Left lobe of liver (tissue), 2 donors: ENCODE measurements at regions not wholly inside any gene's neighbourhood (a gene's known extent, or its start where the extent isn't known, plus 50 kb on each side); places are given as distances from the start of the nearest gene placed in this dataset.

ENCODE experiments used
- ATAC-seq: fragments of 200-7000 bp; cut with Tn5 transposase; one replicate; pipeline ENCODE4 v1.9.1; 2020; ENCODE audit warnings: mild to moderate bottlenecking, moderate library complexity
- DNase-seq: peaks from one replicate; pipeline ENCODE4 v3.0.0-alpha.2; 2020; ENCODE audit warnings: low spot score
- donor health status: DM: no; HTN: no; CAD: no; lungs with moderate emphysema.
- donor health status: DM: no; HTN: yes; CAD: no.

DNA sequence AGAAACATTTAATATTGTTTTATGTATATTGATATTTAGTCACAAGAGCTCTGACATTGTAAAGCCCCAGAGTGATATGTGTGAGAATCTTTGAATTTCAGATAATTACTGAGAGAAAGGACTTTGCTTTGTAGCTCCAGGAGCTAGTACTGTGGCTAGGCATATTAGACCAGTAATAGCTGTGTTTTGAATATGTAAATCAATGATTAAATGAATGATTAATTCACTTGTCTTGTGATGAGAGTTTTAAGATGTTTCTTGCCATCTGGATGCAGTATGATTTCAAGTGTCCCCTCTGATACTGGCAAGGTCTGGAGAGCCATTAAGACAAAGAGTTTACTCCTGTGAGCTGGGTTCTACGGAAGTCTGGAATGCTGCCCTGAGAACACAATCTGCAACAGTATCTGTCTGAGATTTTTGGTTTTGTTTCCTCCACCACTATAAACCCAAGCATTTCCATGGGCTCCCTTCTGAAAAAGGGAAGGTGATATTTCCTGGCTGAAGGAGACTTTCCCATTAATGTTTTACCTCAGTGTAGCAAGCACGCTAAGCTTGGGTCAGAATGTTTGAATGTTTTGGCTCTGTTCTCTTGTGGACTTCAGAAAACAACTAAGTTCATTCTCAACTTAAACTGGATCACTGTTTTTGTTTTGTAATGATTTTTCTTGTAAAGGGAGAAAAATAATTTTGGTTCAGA lies 61.3 kb upstream of the BICC1 start:
- peak; percentile 93 for ATAC-seq
- no peak for DNase-seq

DNA sequence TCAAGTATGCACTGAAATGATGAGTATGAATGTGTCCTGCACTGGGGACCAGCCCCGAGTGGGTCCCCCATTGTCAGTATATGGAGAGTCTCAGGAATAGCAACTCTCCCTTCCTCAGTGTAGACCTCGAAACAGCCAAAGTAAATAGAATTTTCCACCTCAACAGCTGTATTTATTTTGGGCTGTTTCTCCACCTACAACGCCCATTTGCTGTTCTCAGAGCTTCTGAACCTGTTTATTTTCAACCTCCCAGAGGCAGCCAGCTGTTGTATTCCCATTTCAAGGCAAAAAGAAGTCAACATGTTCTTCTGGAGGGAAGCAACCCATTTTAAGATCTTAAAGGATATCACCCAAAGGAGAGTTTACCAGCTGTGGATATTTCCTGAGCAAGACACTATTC lies 59.6 kb upstream of the BICC1 start:
- DNase-seq: no peak

DNA sequence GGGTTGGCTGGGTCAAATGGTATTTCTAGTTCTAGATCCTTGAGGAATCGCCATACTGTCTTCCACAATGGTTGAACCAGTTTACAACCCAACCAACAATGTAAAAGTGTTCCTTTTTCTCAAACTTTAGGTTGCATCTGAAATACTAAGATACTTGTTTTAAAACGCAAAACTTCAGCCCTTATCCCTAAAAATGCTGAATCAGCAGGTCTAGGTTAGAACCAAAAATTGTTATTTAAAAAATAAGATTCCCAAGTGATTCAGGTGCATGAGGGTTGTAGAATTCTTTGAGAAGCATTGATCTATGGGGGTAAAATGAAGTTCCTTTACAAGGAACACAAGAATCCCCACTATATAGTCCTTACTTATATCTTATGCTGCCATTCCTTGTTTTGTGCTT lies 56.5 kb upstream of the BICC1 start:
- DNase-seq: no peak
- ATAC-seq: no peak

More for the DNA sequence above, 59.6 kb upstream of the BICC1 start:
- no peak for ATAC-seq

DNA sequence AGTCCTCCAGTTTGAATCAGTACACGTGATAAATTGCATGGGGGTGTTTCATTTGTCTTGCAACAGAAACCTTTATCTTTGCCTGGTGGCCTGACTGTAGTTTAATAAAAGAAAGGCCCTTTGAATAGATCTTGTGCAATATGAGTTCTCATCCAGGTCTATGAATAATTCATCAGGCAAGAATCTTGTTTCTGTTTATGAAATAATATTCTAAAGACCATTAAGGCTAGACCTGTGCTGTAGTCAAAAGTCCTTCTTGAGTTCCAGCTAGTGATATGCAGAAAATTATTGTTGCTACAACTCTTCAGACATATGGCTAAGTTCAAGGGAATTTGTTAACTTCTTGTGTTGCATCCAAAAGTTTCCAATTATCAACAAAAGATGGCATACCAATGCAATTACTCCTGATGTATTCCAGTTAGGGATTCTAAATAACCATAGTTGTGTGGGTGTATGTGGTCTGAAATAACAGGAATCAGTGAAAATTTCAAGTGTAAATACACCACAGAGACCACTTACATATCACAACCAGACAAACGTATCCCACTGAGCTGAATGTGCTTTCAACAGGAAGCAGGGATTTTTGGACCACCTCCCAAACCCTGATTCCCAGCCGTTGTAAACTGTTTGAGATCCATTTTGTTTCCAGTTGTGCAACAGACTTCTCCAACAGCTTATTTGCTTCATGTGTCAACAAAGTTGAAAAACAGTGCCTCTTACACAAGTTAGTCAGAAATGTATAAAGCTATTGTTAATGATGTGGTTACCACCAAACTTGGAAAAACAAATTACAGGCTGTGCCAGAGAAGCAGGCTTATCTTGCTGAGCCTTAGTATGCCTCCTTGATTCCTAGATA lies 54.7 kb upstream of the BICC1 start:
- ATAC-seq (no peak), DNase-seq (no peak)

DNA sequence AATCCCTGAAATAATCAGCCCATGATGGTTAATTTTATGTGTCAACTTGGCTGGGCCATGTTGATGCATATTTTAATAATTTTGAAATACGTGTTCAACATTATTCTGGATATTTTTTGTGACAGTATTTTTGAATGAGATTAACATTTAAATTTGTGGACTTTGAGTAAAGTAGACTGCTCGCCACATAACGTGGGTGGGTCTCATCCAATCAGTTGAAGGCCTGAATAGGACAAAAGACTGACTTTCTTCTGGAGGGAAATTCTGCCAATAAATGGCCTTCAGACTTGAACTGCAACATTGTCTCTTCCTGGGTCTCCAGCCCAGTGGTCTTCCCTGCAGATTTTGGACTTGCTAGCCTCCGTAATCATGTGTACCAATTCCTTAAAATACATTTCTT lies 53.6 kb upstream of the BICC1 start:
- ATAC-seq: no peak
- no peak for DNase-seq

DNA sequence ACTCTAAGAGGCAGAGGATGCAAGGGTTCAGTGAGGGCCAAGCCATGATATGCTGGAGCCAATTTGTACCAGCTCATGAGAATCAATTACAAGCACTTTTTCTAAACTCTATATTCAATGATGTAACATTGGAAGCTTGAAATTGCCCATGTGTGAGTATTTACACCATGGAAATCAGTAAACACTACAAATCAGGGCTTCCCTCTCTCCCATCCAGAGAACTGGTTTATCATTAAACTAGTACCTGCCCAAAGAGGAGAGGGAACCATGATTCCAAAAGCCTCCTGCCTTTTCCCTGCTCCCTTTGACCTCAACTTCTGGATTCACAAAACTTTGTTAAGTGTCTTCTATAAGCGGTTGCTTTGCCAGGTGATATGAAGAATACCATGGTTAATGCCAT lies 52.5 kb upstream of the BICC1 start:
- ATAC-seq: no peak

DNA sequence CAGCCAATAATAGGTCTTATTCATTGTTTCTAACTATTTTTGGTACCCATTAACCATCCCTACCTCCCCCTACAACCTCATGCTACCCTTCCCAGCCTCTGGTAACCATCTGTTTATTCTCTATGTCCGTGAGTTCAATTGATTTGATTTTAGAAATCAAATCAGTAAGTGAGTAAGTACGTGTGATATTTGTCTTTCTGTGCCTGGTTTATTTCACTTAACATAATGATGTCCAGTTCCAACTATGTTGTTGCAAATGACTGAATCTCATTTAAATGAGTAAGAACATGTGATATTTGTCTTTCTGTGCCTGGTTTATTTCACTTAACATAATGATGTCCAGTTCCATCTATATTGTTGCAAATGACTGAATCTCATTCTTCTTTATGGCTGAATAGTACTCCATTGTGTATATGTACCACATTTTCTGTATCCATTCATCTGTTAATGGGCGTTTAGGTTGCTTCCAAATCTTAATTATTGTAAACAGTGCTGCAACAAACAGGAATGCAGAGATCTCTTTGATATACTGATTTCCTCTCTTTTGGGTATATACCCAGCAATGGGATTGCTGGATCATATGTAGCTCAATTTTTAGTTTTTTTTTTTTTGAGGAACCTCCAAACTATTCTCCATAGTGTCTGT lies 49.7 kb upstream of the BICC1 start:
- DNase-seq: no peak
- no peak for ATAC-seq

More for the DNA sequence above, 52.5 kb upstream of the BICC1 start:
- DNase-seq: no peak
